ENCODE measurements at regions not wholly inside any gene's neighbourhood (a gene's known extent, or its start where the extent isn't known, plus 50 kb on each side); places are given as distances from the start of the nearest gene placed in this dataset.

GRCh38 chr12:76645934-76646333, 86.4 kb upstream of the OSBPL8 start:
- TF ChIP-seq EZH2phosphoT487 (IDR thresholded peaks at IDR 0.05; ENCODE audit: borderline replicate concordance, low read length) (no peak), CTCF (conservative IDR thresholded peaks at IDR 0.05; ENCODE audit: low read depth, low read length) (no peak)
